Panc1 (cell line): ENCODE measurements at regions not wholly inside any gene's neighbourhood (a gene's known extent, or its start where the extent isn't known, plus 50 kb on each side); places are given as distances from the start of the nearest gene placed in this dataset.

ENCODE experiments used
- ATAC-seq: fragments of 200-7000 bp; cut with Tn5 transposase; 2 replicates; pipeline ENCODE4 v1.9.1; 2020; ENCODE audit warnings: mild to moderate bottlenecking, moderate library complexity
- BruUV-seq: library from RNA; stranded (reverse); fragments of 400-500 nt; replicated peaks from 2 replicates; lab custom pipeline; 2021; lab: Mats Ljungman, UMichigan
- CTCF ChIA-PET: fragments of 300-600 bp; sonication (Branson Sonifier 250); formaldehyde crosslinking; loops from one replicate; lab custom pipeline; 2022; ENCODE audit warnings: antibody characterized with exemption; lab: Charles Lee
- POLR2A ChIA-PET: fragments of 300-600 bp; sonication (Branson Sonifier 250); formaldehyde crosslinking; loops from one replicate; lab custom pipeline; 2022; ENCODE audit warnings: antibody characterized with exemption; lab: Charles Lee
- DNase-seq: peaks from one replicate; pipeline ENCODE4 v3.0.0-alpha.2; 2010; ENCODE audit warnings: low read depth, low spot score
- H3K27ac ChIP-seq: 2 replicates; pipeline ENCODE4 v1.5.1; 2011; ENCODE audit warnings: mild to moderate bottlenecking, low read length, inconsistent platforms
- H3K27me3 ChIP-seq: fragments of 200-500 bp; sonication (Bioruptor generic); 2 replicates; pipeline ENCODE4 v1.6.0; 2014; ENCODE audit warnings: low read length, inconsistent platforms; ENCODE audit not compliant: control insufficient read depth, insufficient read depth
- H3K36me3 ChIP-seq: fragments of 200-500 bp; sonication (Bioruptor generic); 2 replicates; pipeline ENCODE4 v1.5.1; 2014; ENCODE audit warnings: inconsistent platforms, mild to moderate bottlenecking, low read length, moderate library complexity; ENCODE audit not compliant: control insufficient read depth, insufficient read depth
- H3K4me1 ChIP-seq: 2 replicates; pipeline ENCODE4 v1.5.1; 2011; ENCODE audit warnings: inconsistent platforms, mild to moderate bottlenecking, low read length, moderate library complexity; ENCODE audit not compliant: control insufficient read depth, insufficient read depth
- H3K4me3 ChIP-seq, 2 experiments: 2 replicates each; pipeline ENCODE4 v1.5.1; 2011 to 2012; ENCODE audit warnings: low read depth in 2 of 2, low read length in 2 of 2, mild to moderate bottlenecking in 2 of 2, inconsistent platforms in 1 of 2, moderate library complexity in 1 of 2
- H3K9me3 ChIP-seq: fragments of 200-500 bp; sonication (Bioruptor generic); 2 replicates; pipeline ENCODE4 v1.5.1; 2014; ENCODE audit warnings: low read depth, mild to moderate bottlenecking, inconsistent platforms, low read length, moderate library complexity; ENCODE audit not compliant: control insufficient read depth, insufficient read depth
- POLR2AphosphoS5 ChIP-seq: IDR thresholded peaks from 2 replicates; pipeline ENCODE4 v1.6.1; 2012; ENCODE audit warnings: mild to moderate bottlenecking, low read depth, low read length, moderate library complexity
- SIN3A ChIP-seq: IDR thresholded peaks from 2 replicates; pipeline ENCODE4 v1.6.1; 2012; ENCODE audit warnings: low read depth, mild to moderate bottlenecking, low read length, moderate library complexity, borderline replicate concordance; ENCODE audit not compliant: insufficient read depth
- TCF7L2 ChIP-seq: IDR thresholded peaks from 2 replicates; pipeline ENCODE4 v1.6.1; 2011; ENCODE audit warnings: mild to moderate bottlenecking, low read depth, low read length, inconsistent platforms
- in situ Hi-C: cut with HindIII; loops from 2 replicates; pipeline ENCODE4 v1.10.0; 2016; ENCODE audit warnings: low sequenced_read_pairs, low pct_unique_long_range_greater_than_20kb
- intact Hi-C: fragments of 100-400 bp; cut with micrococcal nuclease; formaldehyde crosslinking; loops from one replicate; pipeline ENCODE4 v1.10.0; 2022; ENCODE audit not compliant: unreplicated experiment
- TF ChIP-seq, protein P1 (sequence below): fragments of 450-650 bp; IDR thresholded peaks from 2 replicates; pipeline ENCODE4 v1.5.1; 2017; ENCODE audit warnings: mild to moderate bottlenecking
- TF ChIP-seq, protein P2 (sequence below), 2 experiments: IDR thresholded peaks; 2 replicates each; pipeline ENCODE4 v1.6.1; 2011 to 2012; ENCODE audit warnings: low read depth in 2 of 2, control low read depth in 1 of 2, low read length in 1 of 2, mild to moderate bottlenecking in 1 of 2, moderate library complexity in 1 of 2; ENCODE audit not compliant: insufficient read depth in 1 of 2

DNA sequence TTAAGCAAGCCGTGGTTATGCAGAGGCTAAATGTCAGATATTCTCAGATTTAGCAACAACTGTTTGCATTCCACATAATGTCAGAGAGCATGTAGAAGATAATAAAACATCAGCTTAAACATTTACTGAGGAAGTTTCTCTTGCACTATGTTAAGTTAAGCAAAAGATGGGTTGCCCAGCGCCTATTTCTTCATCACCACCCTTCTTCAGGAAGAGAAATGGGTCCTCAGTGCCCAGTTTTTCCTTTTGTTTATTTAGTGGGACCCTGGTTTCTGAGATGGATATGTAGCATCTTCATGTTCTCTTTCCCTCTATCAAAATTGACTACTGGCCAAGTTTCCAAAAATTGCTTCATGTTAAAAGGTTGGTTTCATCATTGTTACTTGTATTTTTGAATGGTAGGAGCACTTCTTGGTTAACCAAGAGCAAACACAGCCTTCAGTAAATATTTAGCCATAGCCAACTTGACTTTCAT lies 356.8 kb downstream of the RFC3 start:
- TF ChIP-seq POLR2AphosphoS5 (no peak), TCF7L2 (no peak), SIN3A (no peak)
- TF ChIP-seq, protein P1, sequence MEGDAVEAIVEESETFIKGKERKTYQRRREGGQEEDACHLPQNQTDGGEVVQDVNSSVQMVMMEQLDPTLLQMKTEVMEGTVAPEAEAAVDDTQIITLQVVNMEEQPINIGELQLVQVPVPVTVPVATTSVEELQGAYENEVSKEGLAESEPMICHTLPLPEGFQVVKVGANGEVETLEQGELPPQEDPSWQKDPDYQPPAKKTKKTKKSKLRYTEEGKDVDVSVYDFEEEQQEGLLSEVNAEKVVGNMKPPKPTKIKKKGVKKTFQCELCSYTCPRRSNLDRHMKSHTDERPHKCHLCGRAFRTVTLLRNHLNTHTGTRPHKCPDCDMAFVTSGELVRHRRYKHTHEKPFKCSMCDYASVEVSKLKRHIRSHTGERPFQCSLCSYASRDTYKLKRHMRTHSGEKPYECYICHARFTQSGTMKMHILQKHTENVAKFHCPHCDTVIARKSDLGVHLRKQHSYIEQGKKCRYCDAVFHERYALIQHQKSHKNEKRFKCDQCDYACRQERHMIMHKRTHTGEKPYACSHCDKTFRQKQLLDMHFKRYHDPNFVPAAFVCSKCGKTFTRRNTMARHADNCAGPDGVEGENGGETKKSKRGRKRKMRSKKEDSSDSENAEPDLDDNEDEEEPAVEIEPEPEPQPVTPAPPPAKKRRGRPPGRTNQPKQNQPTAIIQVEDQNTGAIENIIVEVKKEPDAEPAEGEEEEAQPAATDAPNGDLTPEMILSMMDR: no peak
- TF ChIP-seq, protein P2, sequence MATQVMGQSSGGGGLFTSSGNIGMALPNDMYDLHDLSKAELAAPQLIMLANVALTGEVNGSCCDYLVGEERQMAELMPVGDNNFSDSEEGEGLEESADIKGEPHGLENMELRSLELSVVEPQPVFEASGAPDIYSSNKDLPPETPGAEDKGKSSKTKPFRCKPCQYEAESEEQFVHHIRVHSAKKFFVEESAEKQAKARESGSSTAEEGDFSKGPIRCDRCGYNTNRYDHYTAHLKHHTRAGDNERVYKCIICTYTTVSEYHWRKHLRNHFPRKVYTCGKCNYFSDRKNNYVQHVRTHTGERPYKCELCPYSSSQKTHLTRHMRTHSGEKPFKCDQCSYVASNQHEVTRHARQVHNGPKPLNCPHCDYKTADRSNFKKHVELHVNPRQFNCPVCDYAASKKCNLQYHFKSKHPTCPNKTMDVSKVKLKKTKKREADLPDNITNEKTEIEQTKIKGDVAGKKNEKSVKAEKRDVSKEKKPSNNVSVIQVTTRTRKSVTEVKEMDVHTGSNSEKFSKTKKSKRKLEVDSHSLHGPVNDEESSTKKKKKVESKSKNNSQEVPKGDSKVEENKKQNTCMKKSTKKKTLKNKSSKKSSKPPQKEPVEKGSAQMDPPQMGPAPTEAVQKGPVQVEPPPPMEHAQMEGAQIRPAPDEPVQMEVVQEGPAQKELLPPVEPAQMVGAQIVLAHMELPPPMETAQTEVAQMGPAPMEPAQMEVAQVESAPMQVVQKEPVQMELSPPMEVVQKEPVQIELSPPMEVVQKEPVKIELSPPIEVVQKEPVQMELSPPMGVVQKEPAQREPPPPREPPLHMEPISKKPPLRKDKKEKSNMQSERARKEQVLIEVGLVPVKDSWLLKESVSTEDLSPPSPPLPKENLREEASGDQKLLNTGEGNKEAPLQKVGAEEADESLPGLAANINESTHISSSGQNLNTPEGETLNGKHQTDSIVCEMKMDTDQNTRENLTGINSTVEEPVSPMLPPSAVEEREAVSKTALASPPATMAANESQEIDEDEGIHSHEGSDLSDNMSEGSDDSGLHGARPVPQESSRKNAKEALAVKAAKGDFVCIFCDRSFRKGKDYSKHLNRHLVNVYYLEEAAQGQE (IDR thresholded peaks at IDR 0.05; ENCODE audit: insufficient read depth in 1 of 2, low read depth in 2 of 2, low read length in 1 of 2): no peak
- no TSS peak for BruUV-seq
- Histone ChIP-seq H3K27ac (no peak overlapping the region), H3K36me3 (no peaks in the 10 kb centered on the region), H3K27me3 (no peaks in the 10 kb centered on the region), H3K9me3 (no peaks in the 10 kb centered on the region), H3K4me3 (no peak overlapping the region), H3K4me1 (no peaks in the 10 kb centered on the region)
- ChIA-PET POLR2A (no interaction called here), CTCF (no interaction called here)
- ATAC-seq (no peak), DNase-seq (no peak)
- in situ Hi-C loops (no loop called here), intact Hi-C loops (no loop called here)

DNA sequence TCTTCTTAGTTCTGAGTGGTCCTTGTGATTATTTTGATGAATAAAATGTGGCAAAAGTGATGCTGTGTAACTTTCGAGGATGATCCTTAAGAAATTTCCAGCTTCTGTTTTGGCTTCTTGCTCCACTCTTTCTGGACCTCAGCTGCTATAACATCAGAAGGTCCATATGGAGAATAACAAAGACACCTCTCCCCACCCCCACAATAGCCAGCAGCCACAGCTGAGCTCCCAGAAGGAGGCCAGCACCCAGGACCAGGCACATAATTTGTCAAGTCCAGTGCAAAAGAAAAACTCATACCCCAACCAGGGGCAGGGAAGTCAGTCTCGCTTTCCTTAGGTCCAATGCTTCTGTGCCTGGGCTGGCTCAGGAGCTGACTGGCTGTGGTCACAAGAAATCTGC lies 357.6 kb downstream of the RFC3 start:
- ChIA-PET CTCF (no interaction called here), POLR2A (no interaction called here)
- no peaks in the 10 kb centered on the region for H3K27me3 ChIP-seq
- no peak for ATAC-seq
- in situ Hi-C loops (no loop called here), intact Hi-C loops (no loop called here)
- no TSS peak for BruUV-seq
- no peak overlapping the region for H3K4me3 ChIP-seq
- TF ChIP-seq, protein P1: no peak
- TF ChIP-seq, protein P2 (IDR thresholded peaks at IDR 0.05; ENCODE audit: insufficient read depth in 1 of 2, low read depth in 2 of 2, low read length in 1 of 2): no peak
- TF ChIP-seq TCF7L2 (no peak), POLR2AphosphoS5 (no peak), SIN3A (no peak)
- no peak for DNase-seq
- H3K9me3 ChIP-seq: no peaks in the 10 kb centered on the region
- no peak overlapping the region for H3K27ac ChIP-seq
- H3K36me3 ChIP-seq: no peaks in the 10 kb centered on the region
- no peaks in the 10 kb centered on the region for H3K4me1 ChIP-seq
